GM21717 (cell line): ENCODE measurements at regions not wholly inside any gene's neighbourhood (a gene's known extent, or its start where the extent isn't known, plus 50 kb on each side); places are given as distances from the start of the nearest gene placed in this dataset.
"Not testable (repeated sequence)": the region's sequence is repeated elsewhere in the genome, so short reads cannot be mapped to it uniquely, and the experiment has no call there.

ENCODE experiments used
- ATAC-seq: cut with Tn5 transposase; IDR thresholded peaks from one replicate; pipeline ENCODE4 v1.9.1; 2021; ENCODE audit warnings: mild to moderate bottlenecking, moderate library complexity; ENCODE audit not compliant: unreplicated experiment

DNA sequence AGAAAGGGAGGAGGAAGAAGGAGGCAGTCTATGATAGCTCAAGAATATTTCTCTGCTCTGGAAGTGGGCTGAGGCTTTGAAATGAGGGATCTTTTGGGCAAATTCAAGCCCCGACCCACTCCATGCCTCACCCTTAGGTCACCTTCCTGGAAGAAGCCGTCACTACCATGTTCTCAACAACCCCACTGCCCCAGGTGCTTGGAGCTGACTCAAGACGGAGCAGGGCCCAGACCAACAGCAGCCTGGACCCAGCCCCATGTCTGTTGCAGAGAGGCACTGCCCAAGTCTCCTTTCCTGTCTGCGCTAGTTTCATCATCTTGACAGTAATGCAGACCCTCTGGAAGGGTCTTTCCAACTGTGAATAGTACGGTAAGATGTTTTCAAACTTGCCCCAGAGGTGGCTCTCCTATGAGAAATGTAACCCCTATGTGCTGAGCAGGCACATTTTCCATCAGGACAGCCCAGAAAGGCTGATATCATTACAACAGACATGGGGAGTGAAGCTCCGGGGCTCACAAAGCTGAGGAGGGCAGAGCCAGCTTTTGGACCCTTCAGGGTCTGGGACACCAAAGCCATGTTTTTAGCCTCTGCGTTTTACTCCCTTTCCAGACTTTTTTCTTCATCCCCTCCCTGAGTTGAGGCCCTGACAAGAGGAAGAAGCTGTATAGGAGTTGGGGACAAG lies 128.2 kb upstream of the LARP1 start:
- no peak for ATAC-seq

- ATAC-seq, result no peak
These were observed 130.1 kb upstream of the LARP1 start for GRCh38 chr5:154625031-154625430.

DNA sequence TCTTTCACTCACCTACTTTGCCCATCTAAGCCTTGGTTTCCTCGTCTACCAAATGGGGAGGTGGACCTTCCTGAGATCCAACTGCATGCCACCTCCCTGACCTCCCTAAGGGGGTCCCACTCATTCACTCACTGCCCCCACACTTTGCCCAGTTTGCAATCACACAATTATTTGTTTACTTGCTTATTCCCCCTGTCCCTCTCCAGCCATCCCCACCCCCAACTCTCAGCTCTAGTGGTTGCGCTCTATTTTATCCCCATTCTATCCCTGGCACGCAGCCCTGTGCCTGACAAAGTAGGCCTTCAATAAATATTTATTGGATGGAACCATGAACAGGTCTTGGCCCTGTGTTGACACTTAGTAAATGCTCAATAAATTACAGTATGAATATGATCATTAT lies 130.8 kb upstream of the LARP1 start:
- no peak for ATAC-seq

DNA sequence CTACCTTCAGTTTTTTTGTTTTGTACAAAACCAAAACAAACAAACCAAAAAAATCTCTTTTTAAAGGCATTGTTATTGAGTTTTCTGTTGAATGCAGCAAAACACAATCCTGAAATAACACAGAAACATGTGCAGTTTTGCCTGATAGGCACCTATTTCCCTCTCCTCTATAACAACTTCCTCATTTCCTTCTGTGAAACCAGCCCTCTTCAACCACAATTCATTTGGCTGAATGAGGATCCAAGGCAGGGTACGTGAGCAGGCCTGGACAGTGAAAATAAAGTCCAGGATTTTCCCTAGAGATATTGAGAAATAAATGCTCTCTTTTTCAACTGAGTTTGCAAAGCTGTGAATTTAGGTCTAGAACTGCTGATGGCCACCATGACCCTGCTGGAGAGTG lies 134.8 kb upstream of the LARP1 start:
- no peak for ATAC-seq

DNA sequence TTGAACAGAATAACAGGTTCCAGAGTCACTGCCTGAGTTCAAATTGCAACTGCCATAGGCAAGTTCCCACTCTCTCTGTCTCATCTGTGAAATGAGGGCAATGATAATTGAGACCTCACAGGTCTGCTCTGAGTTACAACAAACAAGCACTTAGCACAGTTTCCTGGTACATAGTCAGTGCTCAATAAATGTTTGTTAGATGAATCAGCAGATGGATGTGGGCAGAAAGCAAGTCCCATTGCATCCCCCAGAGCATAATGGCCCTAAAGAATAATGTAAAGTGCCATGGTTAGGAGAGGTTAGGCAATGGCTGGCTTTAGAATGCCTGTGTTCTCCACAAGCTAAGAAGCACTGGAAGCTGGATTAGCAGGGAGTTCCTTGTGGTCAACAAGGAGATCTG lies 136.5 kb upstream of the LARP1 start:
- no peak for ATAC-seq

GRCh38 chr5:154614595-154614994 lies 136.6 kb upstream of the HAND1 start:
- ATAC-seq, result no peak

- no peak for ATAC-seq
These were observed 136.1 kb upstream of the HAND1 start for GRCh38 chr5:154614125-154614524.

- no peak for ATAC-seq
These were observed 134.6 kb upstream of the HAND1 start for GRCh38 chr5:154612666-154613065.

DNA sequence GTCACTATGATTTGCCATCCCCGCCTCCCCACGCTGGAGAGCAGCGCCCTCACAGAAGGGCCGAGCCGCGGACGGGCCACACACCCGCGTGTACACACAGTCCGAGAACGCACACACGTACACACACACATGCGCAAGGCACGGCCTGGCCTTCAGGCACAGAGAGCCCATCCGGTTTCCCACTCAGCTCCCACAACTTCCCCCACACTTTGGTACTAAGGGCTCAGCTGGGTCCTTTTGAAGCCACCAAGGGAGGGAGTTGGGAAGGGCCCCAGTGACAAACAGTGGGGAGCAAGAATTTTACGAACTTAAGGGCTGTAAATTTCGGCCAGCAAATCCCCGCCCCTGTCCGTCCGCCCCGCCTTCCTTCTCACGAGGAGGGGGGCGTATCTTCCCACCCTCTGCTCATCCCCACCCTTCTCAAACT lies 133.3 kb upstream of the HAND1 start:
- no peak for ATAC-seq

DNA sequence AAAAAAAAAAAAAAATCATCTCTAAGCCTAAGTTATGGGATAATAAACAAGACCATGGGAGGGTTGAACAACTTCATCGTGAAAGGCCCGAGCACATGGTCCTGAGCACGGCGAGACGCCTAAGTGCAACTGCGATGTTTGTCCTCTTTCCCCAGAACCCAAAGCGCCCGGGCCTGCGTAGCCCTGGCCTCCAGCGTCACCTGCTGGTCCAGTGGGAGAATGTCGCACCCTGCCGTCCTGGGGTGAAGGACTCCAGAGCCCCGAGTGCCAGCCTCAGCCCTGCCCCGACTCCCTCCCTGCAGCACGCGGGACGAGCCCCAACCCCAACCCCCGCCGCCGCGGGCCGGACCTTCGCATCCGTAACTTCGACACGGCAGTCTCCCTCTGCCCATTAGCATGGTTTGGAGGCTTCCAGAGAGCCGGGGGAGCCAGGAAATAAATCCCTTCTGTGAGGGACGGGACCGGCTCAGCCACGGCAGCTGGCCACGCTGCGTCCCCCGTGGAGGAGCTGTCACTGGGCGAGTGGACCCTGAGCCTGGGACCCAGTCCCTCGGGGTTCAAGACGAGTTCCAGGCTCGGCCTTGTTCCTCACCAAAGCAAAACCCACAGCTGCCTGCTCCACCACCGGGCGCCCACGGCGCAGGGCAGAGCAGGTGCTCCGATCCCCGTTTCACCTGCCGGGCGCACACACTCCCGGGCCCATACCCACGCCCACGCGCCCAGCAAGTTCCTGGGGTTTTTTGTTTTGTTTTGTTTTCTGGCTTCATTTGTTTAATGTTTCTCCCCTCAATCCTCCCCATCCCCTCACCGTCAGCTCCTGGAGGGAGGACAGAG lies 132.5 kb upstream of the HAND1 start:
- ATAC-seq, result peak; percentile 88

GRCh38 chr5:154609251-154609650 lies 131.2 kb upstream of the HAND1 start:
- no peak for ATAC-seq

DNA sequence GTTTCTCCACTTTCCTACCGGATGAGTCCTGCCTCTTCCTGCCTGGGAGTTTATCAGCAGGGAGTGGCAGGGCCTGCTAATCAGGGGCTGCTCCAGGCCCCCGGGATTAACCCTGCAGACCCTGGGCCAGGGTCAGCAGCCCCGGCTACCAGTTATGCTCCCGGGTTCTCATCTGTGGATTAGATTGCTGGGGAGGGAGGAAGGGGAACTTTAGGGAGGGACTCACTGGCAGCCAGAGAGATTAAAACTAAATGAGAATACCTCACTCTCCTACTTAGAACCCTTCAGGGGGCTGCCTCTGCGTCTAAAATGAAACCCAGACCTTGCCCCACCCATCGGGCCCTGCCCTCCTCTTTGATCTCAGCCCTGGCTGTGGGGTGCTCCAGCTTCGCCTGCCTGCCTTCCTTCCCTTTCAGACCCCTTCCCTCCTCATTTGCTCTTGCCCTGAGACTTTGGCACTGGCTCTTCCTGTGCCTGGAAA lies 130.5 kb upstream of the HAND1 start:
- ATAC-seq, result no peak

DNA sequence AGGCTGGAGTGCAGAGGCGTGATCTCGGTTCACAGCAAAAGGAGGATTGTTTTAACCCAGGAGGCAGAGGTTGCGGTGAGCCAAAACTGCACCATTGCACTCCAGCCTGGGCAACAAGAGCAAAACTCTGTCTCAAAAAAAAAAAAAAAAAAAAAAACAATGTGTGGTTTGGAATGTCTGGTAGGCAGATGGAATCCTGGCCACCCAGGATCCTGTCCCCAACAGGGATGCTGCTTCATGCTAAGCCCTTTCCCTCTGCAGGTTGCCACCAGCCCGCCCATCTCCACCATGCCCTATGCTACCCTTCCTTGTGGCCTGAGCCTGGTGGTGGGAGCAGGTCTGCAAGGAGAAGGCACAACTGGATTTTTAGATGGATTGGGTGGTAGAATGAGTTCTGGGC lies 129.7 kb upstream of the HAND1 start:
- no peak for ATAC-seq

GRCh38 chr5:154606246-154606645 lies 128.2 kb upstream of the HAND1 start:
- ATAC-seq, result no peak

- no peak for ATAC-seq
These were observed 126.1 kb upstream of the HAND1 start for GRCh38 chr5:154603953-154604679.

GRCh38 chr5:154603485-154603884 lies 125.5 kb upstream of the HAND1 start:
- ATAC-seq, result no peak

DNA sequence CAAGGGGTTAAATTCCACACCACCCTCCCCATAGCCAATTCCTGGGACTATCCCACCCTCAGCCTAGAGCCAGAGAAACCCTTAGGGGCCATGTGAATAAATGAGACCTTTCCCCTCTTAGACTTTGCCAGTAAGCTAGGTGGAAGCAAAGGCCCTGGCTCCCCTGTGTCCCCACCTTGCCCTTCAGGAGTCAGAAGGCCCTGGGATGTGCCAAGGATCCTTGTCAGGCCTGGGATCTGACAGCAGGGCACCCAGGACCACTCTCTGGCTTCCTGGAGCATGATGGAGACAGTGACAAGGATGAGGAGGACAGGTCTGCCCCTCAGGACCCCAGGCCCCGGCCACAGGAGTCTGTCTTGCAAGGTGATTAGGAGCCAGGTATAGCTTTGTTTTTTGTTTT lies 125.0 kb upstream of the HAND1 start:
- no peak for ATAC-seq

DNA sequence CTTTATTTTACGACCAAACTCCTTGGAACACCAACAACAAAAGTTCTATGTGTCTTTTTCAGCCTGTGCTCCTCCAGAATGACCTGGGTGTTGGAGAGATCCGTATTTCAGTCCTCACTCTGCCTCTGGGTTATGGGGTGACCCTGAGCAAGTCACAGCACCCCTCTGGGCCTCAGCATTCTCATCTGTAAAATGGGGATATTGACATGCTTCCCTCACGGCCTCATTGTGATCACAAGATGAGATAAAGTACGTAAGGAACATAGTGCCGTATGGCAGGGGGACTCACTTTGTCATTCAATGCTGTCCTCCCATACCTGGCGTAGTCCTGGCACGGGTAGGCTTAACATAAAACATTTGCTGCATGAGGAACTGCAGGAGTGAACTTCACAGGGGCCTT lies 123.0 kb upstream of the HAND1 start:
- ATAC-seq, result no peak

GRCh38 chr5:154598021-154598420 lies 120.0 kb upstream of the HAND1 start:
- ATAC-seq, result no peak

DNA sequence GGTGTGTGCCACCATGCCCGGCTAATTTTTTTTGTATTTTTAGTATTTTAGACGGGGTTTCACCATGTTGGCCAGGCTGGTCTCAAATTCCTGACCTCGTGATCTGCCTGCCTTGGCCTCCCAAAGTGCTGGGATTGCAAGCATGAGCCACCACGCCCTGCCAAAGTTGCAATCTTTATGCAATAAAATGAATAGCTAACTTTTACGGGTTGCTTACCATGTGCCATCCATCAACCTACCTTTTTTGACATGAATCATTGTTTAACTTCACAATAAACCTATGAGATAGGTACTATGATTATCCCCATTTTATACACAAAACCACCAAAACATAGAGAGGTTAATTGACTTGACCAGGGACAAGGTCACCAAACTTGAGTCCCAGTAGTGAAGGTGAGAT lies 118.8 kb upstream of the HAND1 start:
- not testable (repeated sequence) for ATAC-seq

GRCh38 chr5:154595662-154596061 lies 117.6 kb upstream of the HAND1 start:
- ATAC-seq, result no peak

DNA sequence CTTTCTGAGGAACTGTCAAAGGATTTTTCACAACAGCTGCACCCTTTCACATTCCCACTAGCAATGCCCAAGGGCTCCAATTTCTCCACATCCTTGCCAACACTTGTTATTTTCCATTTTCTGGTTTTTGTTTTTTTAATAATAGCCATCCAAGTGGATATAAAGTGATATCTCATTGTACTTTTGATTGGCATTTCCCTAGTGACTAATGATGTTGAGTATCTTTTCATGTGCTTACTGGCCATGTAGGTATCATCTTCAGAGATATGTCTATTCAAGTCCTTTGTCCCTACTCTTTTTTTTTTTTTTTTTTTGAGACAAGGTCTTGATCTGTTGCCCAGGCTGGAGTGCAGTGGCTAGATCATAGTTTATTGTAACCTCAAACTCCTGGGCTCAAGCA lies 115.8 kb upstream of the HAND1 start:
- no peak for ATAC-seq
